HG03342 (cell line): ENCODE measurements at regions not wholly inside any gene's neighbourhood (a gene's known extent, or its start where the extent isn't known, plus 50 kb on each side); places are given as distances from the start of the nearest gene placed in this dataset.

Experiments
- ATAC-seq: cut with Tn5 transposase; IDR thresholded peaks from one replicate; pipeline ENCODE4 v1.9.1; 2021; ENCODE audit warnings: mild to moderate bottlenecking, moderate library complexity; ENCODE audit not compliant: unreplicated experiment

- no peak for ATAC-seq
These were observed 183.7 kb upstream of the CAMK1G start for GRCh38 chr1:209399800-209400199.

GRCh38 chr1:209400351-209401220 lies 182.9 kb upstream of the CAMK1G start:
- ATAC-seq = no peak

GRCh38 chr1:209402697-209403096 lies 180.8 kb upstream of the CAMK1G start:
- no peak for ATAC-seq

GRCh38 chr1:209403921-209404320 lies 179.6 kb upstream of the CAMK1G start:
- ATAC-seq = no peak

- ATAC-seq = no peak
These were observed 178.9 kb upstream of the CAMK1G start for GRCh38 chr1:209404577-209404976.

GRCh38 chr1:209405183-209405814 lies 178.2 kb upstream of the CAMK1G start:
- no peak for ATAC-seq

GRCh38 chr1:209406168-209406567 lies 177.3 kb upstream of the CAMK1G start:
- no peak for ATAC-seq

GRCh38 chr1:209406595-209406994 lies 176.9 kb upstream of the CAMK1G start:
- no peak for ATAC-seq

GRCh38 chr1:209409780-209410179 lies 173.7 kb upstream of the CAMK1G start:
- no peak for ATAC-seq

GRCh38 chr1:209411491-209411929 lies 172.0 kb upstream of the CAMK1G start:
- ATAC-seq = no peak

- ATAC-seq = no peak
These were observed 171.5 kb upstream of the CAMK1G start for GRCh38 chr1:209412036-209412435.

- no peak for ATAC-seq
These were observed 170.9 kb upstream of the CAMK1G start for GRCh38 chr1:209412566-209412965.

GRCh38 chr1:209413062-209413461 lies 170.5 kb upstream of the CAMK1G start:
- no peak for ATAC-seq

GRCh38 chr1:209414803-209415329 lies 168.6 kb upstream of the CAMK1G start:
- ATAC-seq = no peak

- no peak for ATAC-seq
These were observed 167.5 kb upstream of the CAMK1G start for GRCh38 chr1:209416039-209416438.

- ATAC-seq = no peak
These were observed 166.8 kb upstream of the CAMK1G start for GRCh38 chr1:209416716-209417115.

GRCh38 chr1:209417761-209418160 lies 165.8 kb upstream of the CAMK1G start:
- no peak for ATAC-seq

GRCh38 chr1:209420276-209420675 lies 163.2 kb upstream of the CAMK1G start:
- no peak for ATAC-seq

- ATAC-seq = no peak
These were observed 162.3 kb upstream of the CAMK1G start for GRCh38 chr1:209421186-209421585.

- ATAC-seq = no peak
These were observed 161.4 kb upstream of the CAMK1G start for GRCh38 chr1:209421978-209422680.

- no peak for ATAC-seq
These were observed 157.6 kb upstream of the CAMK1G start for GRCh38 chr1:209425959-209426358.
